Peyer's patch (tissue), 4 donors: ENCODE measurements at regions not wholly inside any gene's neighbourhood (a gene's known extent, or its start where the extent isn't known, plus 50 kb on each side); places are given as distances from the start of the nearest gene placed in this dataset.

Source experiments
- DNase-seq, 3 donors: peaks; one replicate each; pipeline ENCODE4 v3.0.0-alpha.2; 2017 to 2019
- H3K27ac ChIP-seq, 4 donors: fragments of 200-600 bp; sonication (generic); one replicate each; pipeline ENCODE4 v1.5.1; 2016 to 2019
- H3K27me3 ChIP-seq, 2 donors: fragments of 200-600 bp; sonication (generic); one replicate each; pipeline ENCODE4 v1.5.1; 2019
- H3K36me3 ChIP-seq, 3 donors: fragments of 200-600 bp; sonication (generic); one replicate each; pipeline ENCODE4 v1.5.1; 2016 to 2019
- H3K4me1 ChIP-seq, 4 donors: fragments of 200-600 bp; sonication (generic); one replicate each; pipeline ENCODE4 v1.5.1; 2016 to 2019
- H3K4me3 ChIP-seq, 4 donors: fragments of 200-600 bp; sonication (generic); 1 replicate in 3 of 4; 2 replicates in 1 of 4; pipeline ENCODE4 v1.5.1; 2016 to 2019; ENCODE audit warnings: mild to moderate bottlenecking in 1 of 4
- H3K9me3 ChIP-seq, 4 donors: fragments of 200-600 bp; sonication (generic); one replicate each; pipeline ENCODE4 v1.5.1; 2016 to 2019; ENCODE audit warnings: mild to moderate bottlenecking in 1 of 4
- POLR2A ChIP-seq, 2 donors: fragments of 450-650 bp; IDR thresholded peaks; one replicate each; pipeline ENCODE4 v1.5.1; 2017; ENCODE audit warnings: antibody characterized with exemption in 2 of 2, mild to moderate bottlenecking in 2 of 2, moderate library complexity in 2 of 2
- TF ChIP-seq, protein P1 (sequence below), 6 experiments: fragments of 450-650 bp in 4 of 6; fragments of 200-600 bp in 2 of 6; sonication (generic) in 1 of 6; IDR thresholded peaks; one replicate each; pipeline ENCODE4 v1.5.1; 2017 to 2019; ENCODE audit warnings: antibody characterized with exemption in 6 of 6, mild to moderate bottlenecking in 3 of 6, moderate library complexity in 1 of 6

DNA sequence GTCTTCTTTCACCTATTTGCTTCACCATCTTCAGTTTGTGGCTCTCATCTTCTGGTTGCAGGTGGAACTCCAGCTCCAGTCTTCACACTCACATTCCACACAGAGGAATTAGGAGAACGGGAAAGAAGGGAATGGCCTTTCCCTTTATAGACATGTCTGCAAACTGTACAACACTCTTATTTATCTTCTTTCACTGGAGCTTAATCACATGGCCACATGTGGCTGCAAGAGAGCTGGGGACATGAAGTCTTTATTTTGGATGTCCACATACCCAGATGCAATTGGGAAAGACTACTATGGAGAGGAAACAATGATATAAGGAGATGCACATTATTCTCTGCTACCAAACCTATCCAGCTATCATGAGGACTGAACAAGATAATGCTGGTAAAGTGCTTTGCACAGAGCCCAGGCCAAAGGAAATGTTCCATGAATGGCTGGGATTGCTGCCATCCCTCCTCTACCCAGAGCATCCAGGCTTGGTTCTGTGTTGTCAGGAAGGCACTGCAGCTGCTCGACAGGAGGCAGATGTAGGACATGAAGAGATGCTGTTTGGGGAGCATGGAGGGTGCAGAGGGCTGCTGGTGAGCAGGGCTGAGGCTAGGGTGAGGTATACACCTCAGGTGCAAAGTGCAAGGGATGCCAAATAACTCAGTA lies 183.8 kb upstream of the TBX20 start:
- Histone ChIP-seq H3K9me3 (no peaks in the 10 kb centered on the region), H3K4me1 (no peaks in the 10 kb centered on the region), H3K4me3 (no peak overlapping the region), H3K27me3 (no peaks in the 10 kb centered on the region), H3K36me3 (no peaks in the 10 kb centered on the region), H3K27ac (no peak overlapping the region)
- no peak for TF ChIP-seq POLR2A (IDR thresholded peaks at IDR 0.05)
- TF ChIP-seq, protein P1, sequence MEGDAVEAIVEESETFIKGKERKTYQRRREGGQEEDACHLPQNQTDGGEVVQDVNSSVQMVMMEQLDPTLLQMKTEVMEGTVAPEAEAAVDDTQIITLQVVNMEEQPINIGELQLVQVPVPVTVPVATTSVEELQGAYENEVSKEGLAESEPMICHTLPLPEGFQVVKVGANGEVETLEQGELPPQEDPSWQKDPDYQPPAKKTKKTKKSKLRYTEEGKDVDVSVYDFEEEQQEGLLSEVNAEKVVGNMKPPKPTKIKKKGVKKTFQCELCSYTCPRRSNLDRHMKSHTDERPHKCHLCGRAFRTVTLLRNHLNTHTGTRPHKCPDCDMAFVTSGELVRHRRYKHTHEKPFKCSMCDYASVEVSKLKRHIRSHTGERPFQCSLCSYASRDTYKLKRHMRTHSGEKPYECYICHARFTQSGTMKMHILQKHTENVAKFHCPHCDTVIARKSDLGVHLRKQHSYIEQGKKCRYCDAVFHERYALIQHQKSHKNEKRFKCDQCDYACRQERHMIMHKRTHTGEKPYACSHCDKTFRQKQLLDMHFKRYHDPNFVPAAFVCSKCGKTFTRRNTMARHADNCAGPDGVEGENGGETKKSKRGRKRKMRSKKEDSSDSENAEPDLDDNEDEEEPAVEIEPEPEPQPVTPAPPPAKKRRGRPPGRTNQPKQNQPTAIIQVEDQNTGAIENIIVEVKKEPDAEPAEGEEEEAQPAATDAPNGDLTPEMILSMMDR (IDR thresholded peaks at IDR 0.05), result no peak
- DNase-seq, result no peak

DNA sequence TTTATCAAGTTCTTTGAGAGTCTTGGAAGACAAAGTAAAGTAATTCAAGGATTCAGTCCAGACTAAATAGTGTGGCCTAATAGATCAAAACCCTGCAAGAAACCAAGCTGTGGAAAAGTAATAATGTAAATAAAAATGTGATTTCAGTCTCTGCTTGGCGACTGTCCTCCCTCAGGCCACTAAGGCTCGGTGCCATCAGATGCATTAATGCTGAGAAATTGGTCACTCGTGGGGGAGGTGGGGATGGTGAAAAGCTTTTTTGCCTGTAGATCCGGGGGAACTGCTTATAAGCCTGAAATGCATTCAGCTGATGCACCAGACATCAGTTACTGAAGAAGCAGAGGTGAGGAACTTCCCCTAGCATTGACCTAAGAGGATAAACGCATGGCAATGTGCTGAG lies 182.6 kb upstream of the TBX20 start:
- Histone ChIP-seq H3K9me3 (no peaks in the 10 kb centered on the region), H3K4me1 (no peaks in the 10 kb centered on the region), H3K4me3 (no peak overlapping the region), H3K27ac (no peak overlapping the region), H3K27me3 (no peaks in the 10 kb centered on the region), H3K36me3 (no peaks in the 10 kb centered on the region)
- no peak for DNase-seq
- TF ChIP-seq, protein P1 (IDR thresholded peaks at IDR 0.05), result no peak
- TF ChIP-seq POLR2A (IDR thresholded peaks at IDR 0.05), result no peak

DNA sequence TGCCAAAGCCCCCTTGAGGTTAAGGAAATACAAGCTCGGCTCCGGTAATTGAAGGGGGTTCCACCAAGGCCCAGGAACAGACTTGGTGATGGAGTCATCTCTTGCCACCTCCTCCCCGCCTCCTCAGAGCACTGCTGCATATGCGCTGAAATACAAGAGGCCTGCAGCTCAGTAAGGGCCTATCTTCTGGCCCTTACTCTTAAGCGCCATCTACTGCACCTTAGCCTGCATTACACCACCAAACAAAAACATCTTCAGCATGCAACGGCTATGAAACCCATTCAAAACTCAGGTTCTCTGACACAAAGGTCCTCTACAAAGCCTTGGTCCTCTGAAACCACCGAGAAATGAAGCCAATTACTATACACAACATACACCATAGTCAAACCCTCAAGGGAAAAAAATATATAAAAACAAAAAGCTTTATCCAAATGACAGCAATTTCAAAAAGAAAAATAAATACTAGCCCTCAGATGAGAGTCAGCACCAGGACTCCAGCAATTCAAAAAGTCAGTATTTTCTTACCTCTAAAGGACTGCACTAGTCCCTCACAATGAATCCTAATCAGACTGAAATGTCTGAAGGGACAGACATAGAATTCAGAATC lies 176.8 kb upstream of the TBX20 start:
- TF ChIP-seq POLR2A (IDR thresholded peaks at IDR 0.05), result no peak
- TF ChIP-seq, protein P1 (IDR thresholded peaks at IDR 0.05), result peak in 2 of 6 experiments; percentile 13 to 18
- Histone ChIP-seq H3K9me3 (no peaks in the 10 kb centered on the region), H3K36me3 (no peaks in the 10 kb centered on the region), H3K27me3 (no peaks in the 10 kb centered on the region), H3K27ac (no peak overlapping the region), H3K4me1 (no peaks in the 10 kb centered on the region), H3K4me3 (no peak overlapping the region)
- DNase-seq, result no peak

DNA sequence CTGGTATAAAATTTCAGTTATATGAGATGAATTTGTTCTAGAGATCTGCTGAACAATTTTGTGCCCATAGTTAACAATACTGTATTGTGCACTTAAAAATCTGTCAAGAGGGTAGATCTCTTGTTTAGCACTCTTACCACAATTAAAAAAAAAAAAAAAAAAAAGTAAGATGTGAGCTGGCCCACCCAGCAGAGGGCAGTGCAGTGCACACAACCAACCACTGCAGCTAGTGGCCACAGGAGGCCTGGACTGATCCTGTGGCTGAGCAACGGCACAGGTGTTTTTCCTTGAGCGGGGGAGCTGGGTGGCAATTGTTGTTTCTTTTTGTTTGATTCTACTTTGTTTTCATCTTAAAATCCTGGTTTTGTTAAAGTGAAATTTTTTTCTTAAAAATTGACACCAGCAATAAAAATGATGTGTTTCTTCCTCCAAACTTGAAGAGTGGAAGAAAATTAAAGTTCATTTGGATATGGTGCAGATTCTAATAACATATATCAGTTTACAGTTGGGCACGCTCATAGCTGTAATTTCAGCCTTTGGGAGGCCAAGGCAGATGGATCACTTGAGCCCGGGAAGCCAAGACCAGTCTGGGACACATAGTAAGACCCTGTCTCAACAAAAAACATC lies 171.1 kb upstream of the TBX20 start:
- Histone ChIP-seq H3K27ac (no peak overlapping the region), H3K36me3 (no peaks in the 10 kb centered on the region), H3K9me3 (no peaks in the 10 kb centered on the region), H3K27me3 (no peaks in the 10 kb centered on the region), H3K4me3 (no peak overlapping the region), H3K4me1 (no peaks in the 10 kb centered on the region)
- no peak for TF ChIP-seq POLR2A (IDR thresholded peaks at IDR 0.05)
- TF ChIP-seq, protein P1 (IDR thresholded peaks at IDR 0.05), result peak; percentile 42 to 64 (median 60)
- peak; percentile 37 to 67 (median 64) for DNase-seq

DNA sequence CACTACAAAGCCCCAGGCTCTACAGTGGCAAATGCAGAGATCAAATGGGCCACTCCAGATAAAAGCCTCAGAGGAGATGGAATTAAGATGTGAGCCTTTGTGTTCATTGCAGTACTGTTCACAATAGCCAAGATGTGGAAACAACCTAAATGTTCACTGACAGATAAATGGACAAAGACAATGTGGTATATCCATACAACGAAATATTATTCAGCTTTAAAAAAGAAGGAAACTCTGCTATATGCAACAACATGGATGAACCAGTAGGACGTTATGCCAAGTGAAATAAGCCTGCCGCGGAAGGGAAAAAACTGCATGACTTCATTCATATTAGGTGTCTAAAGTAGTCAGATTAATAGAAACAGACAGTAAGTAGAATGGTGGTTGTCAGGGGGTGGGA lies 170.5 kb upstream of the TBX20 start:
- DNase-seq, result no peak
- Histone ChIP-seq H3K27me3 (no peaks in the 10 kb centered on the region), H3K4me3 (no peak overlapping the region), H3K36me3 (no peaks in the 10 kb centered on the region), H3K9me3 (no peaks in the 10 kb centered on the region), H3K27ac (no peak overlapping the region), H3K4me1 (no peaks in the 10 kb centered on the region)
- TF ChIP-seq POLR2A (IDR thresholded peaks at IDR 0.05), result no peak

DNA sequence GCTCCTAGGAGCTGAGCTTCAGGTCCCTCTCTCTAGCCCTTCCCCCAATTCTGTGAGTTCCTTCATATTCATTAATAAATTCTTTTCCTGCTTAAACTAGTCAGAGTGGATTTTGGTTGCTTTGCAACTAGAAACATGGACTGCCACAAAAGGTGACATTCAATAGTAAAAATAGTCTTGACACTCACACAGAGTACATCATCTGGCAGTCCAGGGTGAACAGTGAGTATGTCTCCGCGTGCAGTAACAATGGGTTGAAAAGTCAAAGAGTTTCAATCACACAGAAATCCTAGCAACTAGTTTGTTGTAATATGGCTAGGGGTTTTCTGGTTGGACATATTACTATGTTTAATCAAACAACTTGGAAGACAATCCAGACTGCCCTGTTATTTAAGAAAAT lies 168.8 kb upstream of the TBX20 start:
- Histone ChIP-seq H3K4me3 (no peak overlapping the region), H3K27ac (no peak overlapping the region), H3K4me1 (no peaks in the 10 kb centered on the region), H3K27me3 (no peaks in the 10 kb centered on the region), H3K36me3 (no peaks in the 10 kb centered on the region), H3K9me3 (no peaks in the 10 kb centered on the region)
- DNase-seq, result no peak
- TF ChIP-seq, protein P1 (IDR thresholded peaks at IDR 0.05), result no peak
- no peak for TF ChIP-seq POLR2A (IDR thresholded peaks at IDR 0.05)
